ENCODE measurements at regions not wholly inside any gene's neighbourhood (a gene's known extent, or its start where the extent isn't known, plus 50 kb on each side); places are given as distances from the start of the nearest gene placed in this dataset.
A peak's percentile ranks its signal among the peaks of the same experiment; 100 is the strongest.

GRCh38 chr1:226816576-226816975 is 53.8 kb upstream of the PSEN2 start:
- DNase-seq: no peak

DNA sequence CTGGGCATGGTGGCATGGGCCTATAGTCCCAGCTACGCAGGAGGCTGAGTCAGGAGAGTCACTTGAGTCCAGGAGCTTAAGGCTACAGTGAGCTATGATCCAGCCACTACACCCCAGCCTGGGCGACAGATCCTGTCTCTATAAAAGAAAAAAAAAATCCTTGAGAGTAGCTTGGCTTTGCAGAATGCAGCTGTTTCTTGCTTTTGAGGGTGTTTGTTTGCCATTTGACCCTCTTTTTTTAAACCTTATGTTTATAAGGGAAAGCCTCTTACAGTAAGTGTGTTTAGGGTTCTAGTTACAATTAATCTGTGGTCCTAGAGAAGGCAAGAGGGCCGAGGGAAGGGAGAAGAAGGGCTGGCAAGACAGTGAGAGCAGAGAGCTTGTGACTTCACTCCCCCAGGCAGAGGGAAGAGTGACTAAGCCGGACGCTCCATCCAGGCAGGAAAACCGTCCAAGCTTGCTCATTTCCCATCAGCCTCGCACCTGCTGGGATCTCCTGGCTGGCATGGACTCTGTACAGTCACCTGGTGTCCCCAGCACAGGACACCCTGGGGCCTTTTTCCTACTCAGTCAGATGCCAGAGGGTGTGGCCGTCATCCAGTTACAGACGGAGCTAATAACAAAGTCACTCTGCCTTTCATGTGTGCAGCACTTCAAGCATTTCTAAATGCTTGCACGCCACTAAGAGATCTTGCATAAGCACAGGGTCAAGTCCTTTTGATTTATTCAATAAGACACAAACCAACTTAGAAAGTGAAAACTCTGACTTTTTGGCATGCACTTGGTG is 55.5 kb upstream of the PSEN2 start:
- no peak for DNase-seq

GRCh38 chr1:226813671-226814591 is 56.5 kb upstream of the PSEN2 start:
- DNase-seq: no peak

GRCh38 chr1:226810681-226811080 is 59.7 kb upstream of the PSEN2 start:
- DNase-seq: no peak

GRCh38 chr1:226809785-226810571 is 60.4 kb upstream of the PSEN2 start:
- no peak for DNase-seq

GRCh38 chr1:226808501-226808900 is 61.9 kb upstream of the PSEN2 start:
- DNase-seq: no peak

- DNase-seq: no peak
Observed at GRCh38 chr1:226806988-226807387, 63.4 kb upstream of the PSEN2 start.

GRCh38 chr1:226804907-226805759 is 65.3 kb upstream of the PSEN2 start:
- no peak for DNase-seq

GRCh38 chr1:226800763-226801380 is 61.8 kb upstream of the ITPKB start:
- no peak for DNase-seq

DNA sequence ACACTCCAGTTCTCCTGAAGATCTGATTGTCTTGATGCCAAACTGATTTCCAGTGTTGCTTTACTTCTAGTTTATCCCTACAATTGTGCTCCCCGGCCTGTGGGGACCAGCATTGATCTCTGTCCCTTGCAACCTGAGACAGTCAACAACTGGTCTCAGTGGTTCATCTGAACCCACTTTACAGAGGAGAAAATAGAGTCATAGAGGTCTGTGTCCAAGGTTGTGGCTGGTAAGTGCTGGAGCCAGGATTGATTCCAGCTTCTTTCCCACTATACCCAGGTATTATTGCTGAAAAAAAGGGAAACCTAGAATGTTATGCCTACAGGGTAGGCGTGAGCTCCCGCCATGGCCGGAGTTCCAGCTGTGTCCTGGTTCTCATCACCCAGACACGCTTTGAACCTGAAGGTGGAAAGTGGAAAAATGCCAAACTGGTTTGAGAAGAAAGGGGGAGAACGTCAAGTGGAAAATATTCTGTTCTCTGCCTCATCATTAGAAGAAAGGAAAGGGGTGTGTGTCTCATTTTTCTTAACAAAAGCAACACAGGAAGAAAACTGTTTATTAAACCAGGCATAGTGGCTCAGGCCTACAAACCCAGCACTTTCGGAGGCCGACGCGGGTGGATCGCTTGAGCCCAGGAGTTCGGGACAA is 60.7 kb upstream of the ITPKB start:
- DNase-seq: no peak

- DNase-seq: peak; percentile 57
Observed at GRCh38 chr1:226798427-226799411, 59.6 kb upstream of the ITPKB start.

- DNase-seq: no peak
Observed at GRCh38 chr1:226797151-226797550, 58.1 kb upstream of the ITPKB start.

DNA sequence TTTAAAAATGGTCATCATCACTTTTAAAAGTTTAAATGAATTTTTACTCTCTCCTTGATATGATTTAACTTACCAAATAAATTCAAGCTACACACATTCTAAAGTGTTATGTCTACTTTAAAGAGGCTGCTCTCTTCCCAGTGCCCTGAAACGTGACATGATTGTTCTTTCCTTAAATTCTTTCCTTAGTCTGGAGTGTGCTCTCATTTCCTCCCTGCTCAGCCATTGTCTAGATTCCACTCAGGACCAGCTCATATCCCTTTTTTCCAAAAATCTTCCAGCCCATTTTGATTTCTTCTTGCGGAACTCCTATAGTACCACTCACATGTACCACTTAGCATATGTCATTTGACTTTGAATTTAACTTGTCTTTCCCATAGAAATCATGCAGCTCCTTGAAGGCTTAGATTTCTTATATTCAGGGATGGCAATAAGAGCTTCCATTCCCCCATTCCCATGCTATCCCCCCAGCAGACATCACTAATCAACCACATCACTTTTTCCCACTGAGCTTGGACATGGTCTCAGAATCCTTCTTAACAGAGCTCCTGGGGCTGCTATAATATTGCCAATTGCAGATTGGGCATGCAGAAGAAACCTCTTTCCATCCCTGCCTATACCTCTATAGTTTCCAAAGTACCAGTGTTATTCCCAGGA is 54.7 kb upstream of the ITPKB start:
- no peak for DNase-seq

- no peak for DNase-seq
Observed at GRCh38 chr1:226792368-226792767, 53.3 kb upstream of the ITPKB start.

DNA sequence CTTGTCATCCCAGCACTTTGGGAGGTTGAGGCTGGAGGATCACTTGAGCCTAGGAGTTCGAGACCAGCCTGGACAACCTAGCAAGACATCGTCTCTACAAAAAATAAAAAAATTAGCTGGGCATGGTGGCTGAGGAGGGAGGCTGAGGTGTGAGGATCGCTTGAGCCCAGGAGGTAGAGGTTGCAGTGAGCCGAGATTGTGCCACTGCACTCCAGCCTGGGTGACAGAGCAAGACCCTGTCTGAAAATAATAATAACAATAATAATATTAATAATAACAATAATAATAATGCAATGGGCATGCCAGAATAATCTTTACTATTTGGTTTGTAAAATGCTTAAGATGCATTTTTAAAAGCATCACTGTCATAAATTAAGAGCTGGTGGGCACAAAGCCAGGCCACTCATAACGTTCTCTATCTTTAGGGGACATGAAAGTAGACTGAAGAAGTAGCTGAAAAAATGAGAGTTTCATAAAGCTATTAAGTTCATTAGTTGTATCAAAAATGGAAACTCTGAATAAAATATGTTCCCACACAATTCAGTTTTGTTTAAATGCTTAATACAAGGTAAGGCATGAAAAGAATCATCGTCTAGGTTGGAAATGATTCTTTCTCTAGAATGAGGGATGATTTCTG is 51.6 kb upstream of the ITPKB start:
- no peak for DNase-seq

DNA sequence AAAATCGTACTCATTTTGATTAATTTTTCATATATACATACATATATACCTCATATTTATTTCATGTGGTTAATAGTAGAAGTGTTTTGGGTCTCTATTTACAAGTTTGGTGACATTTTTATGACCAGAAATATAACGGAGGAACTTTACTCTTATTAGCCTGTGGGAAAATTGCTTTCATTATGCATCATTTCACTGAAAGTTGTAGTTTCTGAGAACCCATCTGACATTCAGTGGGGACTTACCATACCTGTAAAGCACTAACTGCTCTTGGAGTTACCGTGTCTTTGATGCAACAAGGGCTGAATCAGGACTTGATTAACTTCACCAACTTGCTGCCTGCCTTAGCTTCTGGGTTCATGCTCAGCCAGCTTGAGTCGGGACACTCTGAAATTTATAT is 49.9 kb upstream of the ITPKB start:
- DNase-seq: no peak

Measured in activated effector memory CD4-positive, alpha-beta T cell treated with Interleukin-2 at 50 U/mL for 16 hours (primary cell).